ENCODE measurements at regions not wholly inside any gene's neighbourhood (a gene's known extent, or its start where the extent isn't known, plus 50 kb on each side); places are given as distances from the start of the nearest gene placed in this dataset.

DNA sequence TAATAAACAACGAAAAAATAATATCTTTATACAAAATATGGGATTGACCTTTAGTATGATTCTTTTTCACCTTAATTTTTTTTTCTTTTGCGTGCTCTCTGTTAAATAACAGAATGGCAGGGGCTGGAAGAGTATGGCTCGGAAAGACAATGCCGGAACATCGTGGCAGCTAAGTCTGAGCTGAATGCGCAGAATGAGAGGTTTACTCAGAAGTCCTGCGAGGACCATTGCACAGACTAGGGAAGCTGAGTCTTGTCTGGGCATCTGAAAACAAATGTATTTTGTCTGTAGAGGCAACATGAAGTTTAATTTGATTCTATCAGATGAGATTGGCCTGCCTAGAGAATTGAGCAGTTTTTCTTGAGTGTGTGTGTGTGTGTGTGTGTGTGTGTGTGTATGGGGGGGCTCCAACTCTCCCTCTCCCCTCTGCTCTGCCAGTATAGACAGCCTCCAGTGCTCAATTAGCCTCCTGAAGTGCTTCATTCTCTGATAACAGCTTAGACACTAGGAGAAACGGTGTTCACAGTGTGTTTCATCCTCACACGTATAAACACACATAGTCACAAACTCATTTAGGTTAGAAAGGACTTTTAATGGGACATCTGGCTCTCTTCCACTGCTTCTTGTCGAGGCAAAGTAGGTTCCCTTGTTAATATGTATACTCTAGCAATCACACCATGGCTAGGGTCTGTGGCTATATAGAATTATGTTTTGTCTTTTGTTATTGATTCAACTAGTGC, 244.3 kb upstream of the SORL1-AS1 start:
- H3K27me3 ChIP-seq, result no peaks in the 10 kb centered on the region
- H3K27ac ChIP-seq, result no peak overlapping the region
- no peak for DNase-seq (ENCODE audit: low spot score in 2 of 2)
- no peak overlapping the region for H3K4me3 ChIP-seq
- no peaks in the 10 kb centered on the region for H3K36me3 ChIP-seq
- TF ChIP-seq POLR2AphosphoS5 (IDR thresholded peaks at IDR 0.05) (no peak), POLR2A (IDR thresholded peaks at IDR 0.05) (no peak)
- TF ChIP-seq, protein P1, sequence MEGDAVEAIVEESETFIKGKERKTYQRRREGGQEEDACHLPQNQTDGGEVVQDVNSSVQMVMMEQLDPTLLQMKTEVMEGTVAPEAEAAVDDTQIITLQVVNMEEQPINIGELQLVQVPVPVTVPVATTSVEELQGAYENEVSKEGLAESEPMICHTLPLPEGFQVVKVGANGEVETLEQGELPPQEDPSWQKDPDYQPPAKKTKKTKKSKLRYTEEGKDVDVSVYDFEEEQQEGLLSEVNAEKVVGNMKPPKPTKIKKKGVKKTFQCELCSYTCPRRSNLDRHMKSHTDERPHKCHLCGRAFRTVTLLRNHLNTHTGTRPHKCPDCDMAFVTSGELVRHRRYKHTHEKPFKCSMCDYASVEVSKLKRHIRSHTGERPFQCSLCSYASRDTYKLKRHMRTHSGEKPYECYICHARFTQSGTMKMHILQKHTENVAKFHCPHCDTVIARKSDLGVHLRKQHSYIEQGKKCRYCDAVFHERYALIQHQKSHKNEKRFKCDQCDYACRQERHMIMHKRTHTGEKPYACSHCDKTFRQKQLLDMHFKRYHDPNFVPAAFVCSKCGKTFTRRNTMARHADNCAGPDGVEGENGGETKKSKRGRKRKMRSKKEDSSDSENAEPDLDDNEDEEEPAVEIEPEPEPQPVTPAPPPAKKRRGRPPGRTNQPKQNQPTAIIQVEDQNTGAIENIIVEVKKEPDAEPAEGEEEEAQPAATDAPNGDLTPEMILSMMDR (IDR thresholded peaks at IDR 0.05), result no peak
- H3K9me3 ChIP-seq, result no peaks in the 10 kb centered on the region
- intact Hi-C loops (cut with DNase I; ENCODE audit: low total_unique reads), result no loop called here
- H3K4me1 ChIP-seq, result no peaks in the 10 kb centered on the region

DNA sequence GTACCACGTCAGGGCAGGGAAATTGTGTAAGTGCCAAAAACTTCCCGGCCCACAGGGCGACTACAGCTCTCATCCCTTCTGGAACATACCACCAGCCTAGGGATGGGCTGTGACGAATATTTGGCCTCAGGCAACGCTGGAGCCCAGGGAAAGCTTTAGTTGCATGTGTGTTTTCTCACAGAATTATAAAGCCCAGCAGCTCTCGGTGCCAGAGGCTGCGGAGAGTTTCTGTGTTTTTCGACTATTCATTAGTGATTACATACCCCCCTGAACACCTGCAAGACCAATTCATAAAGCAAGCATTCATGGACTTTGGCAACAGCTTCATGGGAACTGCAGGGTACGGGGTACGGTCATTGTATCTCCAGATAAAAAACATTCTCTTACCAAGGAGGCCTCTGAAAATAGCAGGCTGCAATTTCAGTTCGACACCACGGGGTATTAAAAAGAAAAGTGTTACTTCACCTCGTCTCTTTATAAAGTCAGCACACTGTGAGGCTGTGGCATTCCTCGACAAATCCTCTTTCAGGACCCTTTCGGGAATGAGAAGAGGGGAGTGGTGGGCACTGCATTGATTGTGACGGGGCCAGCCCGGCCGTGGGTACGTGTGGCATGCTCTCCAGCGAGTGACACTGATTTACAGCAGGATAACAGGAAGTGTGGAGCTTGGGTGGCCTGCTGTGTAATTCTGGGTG, 243.6 kb upstream of the SORL1-AS1 start:
- TF ChIP-seq, protein P1 (IDR thresholded peaks at IDR 0.05), result no peak
- TF ChIP-seq POLR2A (IDR thresholded peaks at IDR 0.05) (no peak), POLR2AphosphoS5 (IDR thresholded peaks at IDR 0.05) (no peak)
- Histone ChIP-seq H3K4me3 (peak overlapping the region in 1 of 3 donors; percentile 41), H3K4me1 (no peaks in the 10 kb centered on the region), H3K27ac (no peak overlapping the region), H3K9me3 (no peaks in the 10 kb centered on the region), H3K27me3 (no peaks in the 10 kb centered on the region), H3K36me3 (no peaks in the 10 kb centered on the region)
- no peak for DNase-seq (ENCODE audit: low spot score in 2 of 2)
- intact Hi-C loops (cut with DNase I; ENCODE audit: low total_unique reads), result no loop called here

DNA sequence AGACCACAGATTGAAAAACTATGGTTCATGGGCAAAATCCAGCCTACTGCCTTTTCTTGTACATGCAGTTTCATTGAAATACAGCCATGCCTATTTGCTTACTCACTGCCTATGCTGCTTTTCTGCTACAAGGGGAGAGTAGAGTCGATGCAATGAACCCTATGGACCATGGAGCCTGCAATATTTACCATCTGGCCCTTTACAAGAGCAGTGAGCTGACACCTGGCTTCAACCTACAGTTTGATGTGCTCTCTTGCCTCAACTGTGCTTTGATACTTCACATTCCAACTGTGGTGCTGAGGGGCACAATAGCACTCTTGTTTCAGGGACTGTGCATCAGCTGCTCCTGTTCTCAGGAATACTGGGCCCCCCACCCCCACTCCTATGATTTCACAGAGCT, 239.5 kb upstream of the SORL1-AS1 start:
- intact Hi-C loops (cut with DNase I; ENCODE audit: low total_unique reads), result no loop called here
- H3K36me3 ChIP-seq, result no peaks in the 10 kb centered on the region
- no peak overlapping the region for H3K4me3 ChIP-seq
- no peaks in the 10 kb centered on the region for H3K27me3 ChIP-seq
- H3K27ac ChIP-seq, result no peak overlapping the region
- TF ChIP-seq, protein P1 (IDR thresholded peaks at IDR 0.05), result no peak
- TF ChIP-seq POLR2AphosphoS5 (IDR thresholded peaks at IDR 0.05) (no peak), POLR2A (IDR thresholded peaks at IDR 0.05) (no peak)
- H3K9me3 ChIP-seq, result no peaks in the 10 kb centered on the region
- DNase-seq (ENCODE audit: low spot score in 2 of 2), result no peak
- no peaks in the 10 kb centered on the region for H3K4me1 ChIP-seq

DNA sequence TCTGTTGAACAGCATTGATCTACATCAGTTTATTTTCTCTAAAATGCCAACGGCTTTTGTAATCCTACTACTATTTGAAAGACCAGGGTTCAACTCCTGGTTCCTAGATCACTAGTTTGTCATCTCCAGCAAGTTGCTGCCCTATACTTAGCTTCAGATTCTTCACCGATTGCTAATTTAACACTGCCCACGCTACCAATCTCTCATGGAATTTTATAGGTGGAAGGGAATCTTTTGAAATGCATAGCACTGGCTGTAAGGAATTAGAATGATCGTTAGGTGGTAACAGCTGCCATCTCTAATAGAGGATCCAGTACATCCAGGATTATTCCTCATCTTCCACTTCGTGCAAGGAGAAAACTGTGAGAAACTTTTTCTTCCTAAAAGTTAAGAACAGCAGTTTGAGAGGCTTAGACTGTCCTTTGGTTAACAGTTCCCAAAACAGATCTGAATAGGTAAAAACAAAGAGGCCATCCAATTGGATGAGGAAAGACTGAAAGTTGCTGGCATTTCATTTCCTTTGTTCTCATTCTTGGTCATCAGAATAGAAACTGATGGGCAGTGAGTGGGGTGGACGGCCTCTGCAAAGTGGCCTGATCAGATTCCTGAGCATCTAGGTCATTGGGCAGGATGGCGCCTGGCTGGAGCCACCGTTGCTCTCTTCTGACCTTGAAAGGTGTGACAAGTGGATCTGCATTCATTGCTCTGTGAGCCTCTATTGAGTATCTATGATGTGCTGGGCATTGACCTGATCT, 236.3 kb upstream of the SORL1-AS1 start:
- TF ChIP-seq, protein P1 (IDR thresholded peaks at IDR 0.05), result no peak
- TF ChIP-seq POLR2A (IDR thresholded peaks at IDR 0.05) (no peak), POLR2AphosphoS5 (IDR thresholded peaks at IDR 0.05) (no peak)
- Histone ChIP-seq H3K9me3 (no peaks in the 10 kb centered on the region), H3K4me1 (no peaks in the 10 kb centered on the region), H3K27ac (no peak overlapping the region), H3K27me3 (no peaks in the 10 kb centered on the region), H3K4me3 (no peak overlapping the region), H3K36me3 (no peaks in the 10 kb centered on the region)
- intact Hi-C loops (cut with DNase I; ENCODE audit: low total_unique reads), result no loop called here
- no peak for DNase-seq (ENCODE audit: low spot score in 2 of 2)

Data from breast epithelium (tissue), 4 donors.